H9 (cell line): ENCODE measurements at regions not wholly inside any gene's neighbourhood (a gene's known extent, or its start where the extent isn't known, plus 50 kb on each side); places are given as distances from the start of the nearest gene placed in this dataset.

Source experiments
- DNase-seq: peaks from one replicate; pipeline ENCODE4 v3.0.0-alpha.2; 2017
- H2AFZ ChIP-seq: one replicate; pipeline ENCODE4 v1.6.1; 2013; ENCODE audit warnings: mild to moderate bottlenecking, low read length, control low read depth, moderate library complexity
- H2AK5ac ChIP-seq: 2 replicates; pipeline ENCODE4 v1.6.1; 2013; ENCODE audit warnings: low read length, control low read depth, mixed read lengths; ENCODE audit not compliant: insufficient read length
- H2BK120ac ChIP-seq: one replicate; pipeline ENCODE4 v1.6.1; 2013; ENCODE audit warnings: low read depth, mild to moderate bottlenecking, low read length, control low read depth, inconsistent platforms; ENCODE audit not compliant: poor library complexity, severe bottlenecking
- H2BK12ac ChIP-seq: 2 replicates; pipeline ENCODE4 v1.6.1; 2013; ENCODE audit warnings: low read length, control low read depth, mixed read lengths, low read depth; ENCODE audit not compliant: insufficient read length
- H2BK15ac ChIP-seq: 2 replicates; pipeline ENCODE4 v1.6.1; 2013; ENCODE audit warnings: low read depth, low read length, control low read depth
- H2BK20ac ChIP-seq: one replicate; pipeline ENCODE4 v1.6.1; 2013; ENCODE audit warnings: low read depth, mild to moderate bottlenecking, low read length, control low read depth, inconsistent platforms; ENCODE audit not compliant: poor library complexity, severe bottlenecking
- H2BK5ac ChIP-seq: 2 replicates; pipeline ENCODE4 v1.6.1; 2013; ENCODE audit warnings: low read length, control low read depth, mixed read lengths; ENCODE audit not compliant: insufficient read length
- H3K14ac ChIP-seq: 2 replicates; pipeline ENCODE4 v1.6.1; 2013; ENCODE audit warnings: low read length, control low read depth; ENCODE audit not compliant: insufficient read depth
- H3K18ac ChIP-seq: 2 replicates; pipeline ENCODE4 v1.6.1; 2013; ENCODE audit warnings: low read depth, mild to moderate bottlenecking, mixed read lengths, low read length, control low read depth; ENCODE audit not compliant: insufficient read length
- H3K23ac ChIP-seq: 2 replicates; pipeline ENCODE4 v1.6.1; 2013; ENCODE audit warnings: low read length, control low read depth, mixed read lengths, low read depth; ENCODE audit not compliant: insufficient read length
- H3K23me2 ChIP-seq: 2 replicates; pipeline ENCODE4 v1.6.1; 2013; ENCODE audit warnings: low read depth, mild to moderate bottlenecking, mixed read lengths, low read length, control low read depth; ENCODE audit not compliant: insufficient read length, poor library complexity, severe bottlenecking
- H3K27ac ChIP-seq: 2 replicates; pipeline ENCODE4 v1.5.1; 2013; ENCODE audit warnings: low read length, control low read depth, mixed read lengths, low read depth; ENCODE audit not compliant: insufficient read length
- H3K27me3 ChIP-seq: 2 replicates; pipeline ENCODE4 v1.6.1; 2013; ENCODE audit warnings: low read length, control low read depth, inconsistent platforms; ENCODE audit not compliant: insufficient read depth
- H3K4ac ChIP-seq: 2 replicates; pipeline ENCODE4 v1.6.1; 2013; ENCODE audit warnings: low read depth, mild to moderate bottlenecking, control low read depth, inconsistent platforms, low read length, moderate library complexity
- H3K4me1 ChIP-seq: 2 replicates; pipeline ENCODE4 v1.6.1; 2013; ENCODE audit warnings: low read length, control low read depth, inconsistent platforms; ENCODE audit not compliant: insufficient read depth
- H3K4me2 ChIP-seq: 2 replicates; pipeline ENCODE4 v1.6.1; 2013; ENCODE audit warnings: low read length, control low read depth, mixed read lengths; ENCODE audit not compliant: insufficient read length, insufficient read depth
- H3K56ac ChIP-seq: 2 replicates; pipeline ENCODE4 v1.6.1; 2013; ENCODE audit warnings: low read depth, mild to moderate bottlenecking, mixed read lengths, low read length, control low read depth; ENCODE audit not compliant: insufficient read length
- H3K79me1 ChIP-seq: 2 replicates; pipeline ENCODE4 v1.6.1; 2013; ENCODE audit warnings: low read depth, mild to moderate bottlenecking, moderate library complexity, low read length, control low read depth, inconsistent platforms; ENCODE audit not compliant: insufficient read depth, poor library complexity, severe bottlenecking
- H3K79me2 ChIP-seq: 2 replicates; pipeline ENCODE4 v1.6.1; 2013; ENCODE audit warnings: low read length, control low read depth, inconsistent platforms; ENCODE audit not compliant: insufficient read depth
- H3K9ac ChIP-seq: 2 replicates; pipeline ENCODE4 v1.6.1; 2013; ENCODE audit warnings: low read length, control low read depth, mixed read lengths; ENCODE audit not compliant: insufficient read length; ENCODE audit errors: extremely low read depth
- H3K9me3 ChIP-seq: one replicate; pipeline ENCODE4 v1.6.1; 2013; ENCODE audit warnings: low read depth, low read length, inconsistent platforms; ENCODE audit not compliant: control insufficient read depth
- H3T11ph ChIP-seq: one replicate; pipeline ENCODE4 v1.6.1; 2013; ENCODE audit warnings: mild to moderate bottlenecking, low read length, control low read depth, inconsistent platforms
- H4K20me1 ChIP-seq: one replicate; pipeline ENCODE4 v1.6.1; 2013; ENCODE audit not compliant: control insufficient read depth, insufficient read length, insufficient read depth
- H4K5ac ChIP-seq: 2 replicates; pipeline ENCODE4 v1.6.1; 2013; ENCODE audit warnings: low read depth, mild to moderate bottlenecking, mixed read lengths, low read length, control low read depth; ENCODE audit not compliant: insufficient read length
- H4K8ac ChIP-seq: replicated peaks from 2 replicates; pipeline ENCODE4 v1.6.1; 2013; ENCODE audit warnings: low read length, control low read depth, mixed read lengths, low read depth; ENCODE audit not compliant: insufficient read length
- H4K91ac ChIP-seq: 2 replicates; pipeline ENCODE4 v1.6.1; 2013; ENCODE audit warnings: low read depth, mild to moderate bottlenecking, moderate library complexity, mixed read lengths, low read length, control low read depth; ENCODE audit not compliant: insufficient read length
- H3K27ac Mint-ChIP-seq, 3 experiments: 2 replicates in 2 of 3; 3 replicates in 1 of 3; pipeline ENCODE4 v1.8.0; 2020 to 2021; ENCODE audit warnings: mixed read lengths in 3 of 3, mild to moderate bottlenecking in 1 of 3, moderate library complexity in 1 of 3
- H3K27me3 Mint-ChIP-seq: 2 replicates; pipeline ENCODE4 v1.8.0; 2021; ENCODE audit warnings: low read depth, mild to moderate bottlenecking, moderate library complexity, mixed read lengths
- H3K36me3 Mint-ChIP-seq, 3 experiments: 2 replicates in 2 of 3; 3 replicates in 1 of 3; pipeline ENCODE4 v1.8.0; 2020 to 2021; ENCODE audit warnings: low read depth in 3 of 3, mixed read lengths in 3 of 3; ENCODE audit not compliant: insufficient read depth in 1 of 3
- H3K4me1 Mint-ChIP-seq, 2 experiments: 2 replicates each; pipeline ENCODE4 v1.8.0; 2020; ENCODE audit warnings: mixed read lengths in 2 of 2
- H3K4me3 Mint-ChIP-seq, 2 experiments: 2 replicates in 1 of 2; 3 replicates in 1 of 2; pipeline ENCODE4 v1.8.0; 2020 to 2021; ENCODE audit warnings: mild to moderate bottlenecking in 2 of 2, mixed read lengths in 2 of 2, moderate library complexity in 1 of 2
- H3K9me3 Mint-ChIP-seq, 2 experiments: 2 replicates in 1 of 2; 3 replicates in 1 of 2; pipeline ENCODE4 v1.8.0; 2020; ENCODE audit warnings: mild to moderate bottlenecking in 2 of 2, mixed read lengths in 2 of 2, moderate library complexity in 1 of 2
- WGBS: extraction: QIAGEN DNeasy Blood & Tissue Kit; methylation state at CpG from one replicate; pipeline ENCODE4 v1.1.7; 2013; ENCODE audit warnings: missing lambda C conversion rate, low lambda C conversion rate, mixed read lengths; ENCODE audit not compliant: insufficient read length; ENCODE audit errors: extremely low coverage; 5-methylcytosine and 5-hydroxymethylcytosine counted together
- TF ChIP-seq, protein P1 (sequence below): fragments of 200-600 bp; sonication (generic); conservative IDR thresholded peaks from 3 replicates; pipeline ENCODE4 v1.8.0; 2021; ENCODE audit warnings: antibody characterized with exemption, mild to moderate bottlenecking

DNA sequence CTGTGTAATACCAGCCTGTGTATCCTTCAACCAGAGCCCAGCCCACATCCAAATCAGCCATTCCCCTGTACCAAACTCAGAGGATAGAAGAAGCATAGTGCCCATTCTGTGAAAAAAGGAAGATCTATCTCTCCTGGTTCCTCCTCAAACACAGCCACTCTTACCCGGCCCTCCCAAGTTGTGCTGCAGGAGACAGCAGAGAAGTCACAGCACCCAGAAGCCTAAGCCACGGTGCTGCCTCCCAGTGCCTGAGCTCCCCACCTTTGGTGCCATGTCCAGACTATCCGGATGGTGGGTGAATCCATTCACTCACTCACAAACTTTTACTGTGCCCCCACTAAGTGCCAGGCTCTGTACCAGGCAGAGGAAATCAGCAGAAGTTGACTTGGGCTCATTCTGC is 166.0 kb upstream of the ZMIZ1 start:
- Histone ChIP-seq H3K9me3 (no peaks in the 10 kb centered on the region), H2BK15ac (no peak overlapping the region), H2BK120ac (no peak overlapping the region), H4K5ac (no peak overlapping the region), H3K79me1 (no peaks in the 10 kb centered on the region), H2AFZ (no peak overlapping the region), H3K79me2 (no peaks in the 10 kb centered on the region), H3K27ac (no peak overlapping the region), H2BK12ac (no peak overlapping the region), H3T11ph (no peak overlapping the region), H3K18ac (no peak overlapping the region), H2AK5ac (no peak overlapping the region), H3K23ac (no peak overlapping the region), H3K9ac (no peak overlapping the region), H2BK5ac (no peak overlapping the region), H3K23me2 (no peaks in the 10 kb centered on the region), H4K20me1 (peaks cover 2% of the 10 kb centered on the region), H3K4ac (no peak overlapping the region), H3K14ac (no peak overlapping the region; the same call in 1 of the 2 replicates), H3K4me1 (no peaks in the 10 kb centered on the region), H3K56ac (no peak overlapping the region), H4K8ac (no peak overlapping the region), H3K27me3 (no peaks in the 10 kb centered on the region), H3K4me2 (no peak overlapping the region), H4K91ac (no peak overlapping the region), H2BK20ac (no peak overlapping the region)
- Mint-ChIP-seq H3K27me3 (peaks cover 11% of the 10 kb centered on the region), H3K27ac (no peak overlapping the region), H3K4me3 (no peak overlapping the region), H3K9me3 (peaks cover 0 to 2% of the 10 kb centered on the region in 2 experiments; a peak in 1 of 5 replicates), H3K4me1 (peaks cover 23 to 31% of the 10 kb centered on the region in 2 experiments), H3K36me3 (no peaks in the 10 kb centered on the region)
- TF ChIP-seq, protein P1, sequence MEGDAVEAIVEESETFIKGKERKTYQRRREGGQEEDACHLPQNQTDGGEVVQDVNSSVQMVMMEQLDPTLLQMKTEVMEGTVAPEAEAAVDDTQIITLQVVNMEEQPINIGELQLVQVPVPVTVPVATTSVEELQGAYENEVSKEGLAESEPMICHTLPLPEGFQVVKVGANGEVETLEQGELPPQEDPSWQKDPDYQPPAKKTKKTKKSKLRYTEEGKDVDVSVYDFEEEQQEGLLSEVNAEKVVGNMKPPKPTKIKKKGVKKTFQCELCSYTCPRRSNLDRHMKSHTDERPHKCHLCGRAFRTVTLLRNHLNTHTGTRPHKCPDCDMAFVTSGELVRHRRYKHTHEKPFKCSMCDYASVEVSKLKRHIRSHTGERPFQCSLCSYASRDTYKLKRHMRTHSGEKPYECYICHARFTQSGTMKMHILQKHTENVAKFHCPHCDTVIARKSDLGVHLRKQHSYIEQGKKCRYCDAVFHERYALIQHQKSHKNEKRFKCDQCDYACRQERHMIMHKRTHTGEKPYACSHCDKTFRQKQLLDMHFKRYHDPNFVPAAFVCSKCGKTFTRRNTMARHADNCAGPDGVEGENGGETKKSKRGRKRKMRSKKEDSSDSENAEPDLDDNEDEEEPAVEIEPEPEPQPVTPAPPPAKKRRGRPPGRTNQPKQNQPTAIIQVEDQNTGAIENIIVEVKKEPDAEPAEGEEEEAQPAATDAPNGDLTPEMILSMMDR, result no peak
- no peak for DNase-seq
- WGBS, result no CpG with 5 or more reads among the region's 3 CpGs
